Ascending aorta (tissue), 2 donors: ENCODE measurements at regions not wholly inside any gene's neighbourhood (a gene's known extent, or its start where the extent isn't known, plus 50 kb on each side); places are given as distances from the start of the nearest gene placed in this dataset.

ENCODE experiments used
- DNase-seq, 2 donors: peaks; one replicate each; pipeline ENCODE4 v3.0.0-alpha.2; 2019; ENCODE audit warnings: low spot score in 2 of 2
- H3K27ac ChIP-seq, 2 donors: fragments of 200-600 bp; sonication (generic); one replicate each; pipeline ENCODE4 v1.5.1; 2016 to 2017; ENCODE audit warnings: mild to moderate bottlenecking in 1 of 2
- H3K27me3 ChIP-seq: fragments of 200-600 bp; sonication (generic); one replicate; pipeline ENCODE4 v1.5.1; 2017
- H3K36me3 ChIP-seq, 2 donors: fragments of 200-600 bp; sonication (generic); one replicate each; pipeline ENCODE4 v1.5.1; 2016
- H3K4me1 ChIP-seq, 2 donors: fragments of 200-600 bp; sonication (generic); one replicate each; pipeline ENCODE4 v1.5.1; 2016 to 2017; ENCODE audit warnings: mild to moderate bottlenecking in 1 of 2
- H3K4me3 ChIP-seq, 2 donors: fragments of 200-600 bp; sonication (generic); one replicate each; pipeline ENCODE4 v1.5.1; 2016 to 2017; ENCODE audit warnings: mild to moderate bottlenecking in 1 of 2
- H3K9me3 ChIP-seq, 2 donors: fragments of 200-600 bp; sonication (generic); one replicate each; pipeline ENCODE4 v1.5.1; 2016
- CTCF ChIP-seq, 3 experiments: fragments of 200-600 bp in 2 of 3; fragments of 450-650 bp in 1 of 3; sonication (generic) in 2 of 3; IDR thresholded peaks; one replicate each; pipeline ENCODE4 v1.5.1; 2016 to 2019; ENCODE audit warnings: antibody characterized with exemption in 3 of 3, mild to moderate bottlenecking in 1 of 3, moderate library complexity in 1 of 3
- intact Hi-C: fragments of 100-400 bp; cut with DNase I; formaldehyde crosslinking; loops from one replicate; pipeline ENCODE4 v1.15.1; 2023

GRCh38 chr5:128796506-128796905 lies 168.8 kb upstream of the SLC27A6 start:
- Histone ChIP-seq H3K4me3 (no peak overlapping the region), H3K27me3 (no peaks in the 10 kb centered on the region), H3K36me3 (no peaks in the 10 kb centered on the region), H3K4me1 (no peaks in the 10 kb centered on the region), H3K9me3 (no peaks in the 10 kb centered on the region), H3K27ac (no peak overlapping the region)
- no peak for DNase-seq
- intact Hi-C loops: no loop called here
- no peak for TF ChIP-seq CTCF (IDR thresholded peaks at IDR 0.05)

- H3K4me3 ChIP-seq: no peak overlapping the region
- TF ChIP-seq CTCF (IDR thresholded peaks at IDR 0.05): no peak
- no peak for DNase-seq
- H3K27me3 ChIP-seq: no peaks in the 10 kb centered on the region
- intact Hi-C loops: no loop called here
- no peak overlapping the region for H3K27ac ChIP-seq
- H3K9me3 ChIP-seq: no peaks in the 10 kb centered on the region
- no peaks in the 10 kb centered on the region for H3K4me1 ChIP-seq
- H3K36me3 ChIP-seq: no peaks in the 10 kb centered on the region
These were observed 166.4 kb upstream of the SLC27A6 start for GRCh38 chr5:128798871-128799270.

- no peak overlapping the region for H3K4me3 ChIP-seq
- DNase-seq: no peak
- H3K27me3 ChIP-seq: no peaks in the 10 kb centered on the region
- no peaks in the 10 kb centered on the region for H3K36me3 ChIP-seq
- no peaks in the 10 kb centered on the region for H3K4me1 ChIP-seq
- intact Hi-C loops: no loop called here
- no peaks in the 10 kb centered on the region for H3K9me3 ChIP-seq
- no peak overlapping the region for H3K27ac ChIP-seq
- TF ChIP-seq CTCF (IDR thresholded peaks at IDR 0.05): no peak
These were observed 165.3 kb upstream of the SLC27A6 start for GRCh38 chr5:128799945-128800344.

- DNase-seq: no peak
- intact Hi-C loops: no loop called here
- no peaks in the 10 kb centered on the region for H3K9me3 ChIP-seq
These were observed 164.9 kb upstream of the SLC27A6 start for GRCh38 chr5:128800377-128800776.

GRCh38 chr5:128813317-128814070 lies 151.8 kb upstream of the SLC27A6 start:
- Histone ChIP-seq H3K9me3 (no peaks in the 10 kb centered on the region), H3K36me3 (no peaks in the 10 kb centered on the region), H3K4me3 (no peak overlapping the region), H3K4me1 (no peaks in the 10 kb centered on the region), H3K27ac (no peak overlapping the region), H3K27me3 (no peaks in the 10 kb centered on the region)
- intact Hi-C loops: no loop called here
- no peak for DNase-seq
- no peak for TF ChIP-seq CTCF (IDR thresholded peaks at IDR 0.05)

More at GRCh38 chr5:128800377-128800776, 164.9 kb upstream of the SLC27A6 start:
- no peaks in the 10 kb centered on the region for H3K4me1 ChIP-seq
- no peaks in the 10 kb centered on the region for H3K27me3 ChIP-seq
- no peaks in the 10 kb centered on the region for H3K36me3 ChIP-seq
- TF ChIP-seq CTCF (IDR thresholded peaks at IDR 0.05): no peak
- H3K27ac ChIP-seq: no peak overlapping the region
- H3K4me3 ChIP-seq: no peak overlapping the region
